ENCODE measurements at regions not wholly inside any gene's neighbourhood (a gene's known extent, or its start where the extent isn't known, plus 50 kb on each side); places are given as distances from the start of the nearest gene placed in this dataset.

DNA sequence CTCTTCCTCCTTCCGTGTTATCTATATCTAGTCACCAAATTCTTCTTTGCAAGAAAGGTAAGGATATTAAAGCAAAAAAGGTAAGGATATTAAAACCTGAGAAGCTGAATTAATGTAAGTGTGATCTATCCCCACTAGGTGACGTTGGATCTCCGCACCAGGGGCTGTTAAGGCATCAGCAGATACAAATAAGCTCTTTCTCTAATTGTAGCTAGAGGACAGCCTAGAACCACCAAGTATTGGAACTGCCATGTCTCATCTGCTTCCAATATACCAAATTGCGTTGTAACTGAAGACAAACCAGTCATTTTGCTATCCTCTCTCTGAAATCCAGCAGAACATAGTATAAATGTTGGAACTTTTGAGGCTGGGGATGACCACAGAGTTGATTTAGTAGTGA, 471.2 kb upstream of the TGFBR2 start:
- Histone ChIP-seq H3K79me1 (ENCODE audit: low read depth in 1 of 2, low read length in 2 of 2) (no peaks in the 10 kb centered on the region), H3K14ac (replicated peaks; ENCODE audit: low read depth, low read length) (no peak overlapping the region), H3K4ac (ENCODE audit: low read depth, low read length) (no peak overlapping the region), H3K4me1 (ENCODE audit: control insufficient read depth, insufficient read depth, low read length) (no peaks in the 10 kb centered on the region), H4K20me1 (ENCODE audit: insufficient read depth, low read length) (no peaks in the 10 kb centered on the region), H2BK120ac (ENCODE audit: low read depth, low read length) (no peak overlapping the region), H3K4me2 (ENCODE audit: low read depth, low read length) (no peak overlapping the region), H2AFZ (replicated peaks; ENCODE audit: low read length, poor library complexity) (no peak overlapping the region), H2BK5ac (ENCODE audit: low read depth, low read length, poor library complexity, severe bottlenecking) (no peak overlapping the region), H2AK5ac (ENCODE audit: low read depth, low read length) (no peak overlapping the region), H2AK9ac (replicated peaks; ENCODE audit: low read depth, low read length, poor library complexity) (no peak overlapping the region), H2BK20ac (ENCODE audit: low read depth, low read length) (no peak overlapping the region), H3K23ac (ENCODE audit: low read depth, low read length) (no peak overlapping the region), H4K5ac (ENCODE audit: low read depth, low read length) (no peak overlapping the region), H3K27ac (ENCODE audit: insufficient read depth, low read length) (no peak overlapping the region), H3K36me3 (ENCODE audit: control insufficient read depth, insufficient read depth, low read length) (no peaks in the 10 kb centered on the region), H3K27me3 (ENCODE audit: control insufficient read depth, insufficient read depth, low read length) (no peaks in the 10 kb centered on the region), H3K18ac (ENCODE audit: low read depth, low read length) (no peak overlapping the region), H3K9me1 (ENCODE audit: insufficient read depth, low read length) (no peaks in the 10 kb centered on the region), H4K91ac (ENCODE audit: insufficient read depth, low read depth, low read length) (no peak overlapping the region), H3K9me3 (ENCODE audit: control insufficient read depth, insufficient read depth, low read length) (no peaks in the 10 kb centered on the region), H3K4me3 (ENCODE audit: insufficient read depth, low read depth, low read length) (no peak overlapping the region), H2BK15ac (ENCODE audit: low read depth, low read length) (no peak overlapping the region), H3K56ac (ENCODE audit: extremely low read depth, insufficient read depth, low read length) (no peak overlapping the region), H3K9ac (ENCODE audit: low read depth, low read length) (no peak overlapping the region), H4K8ac (ENCODE audit: low read depth in 2 of 2, low read length in 2 of 2) (no peak overlapping the region)
- intact Hi-C loops (cut with micrococcal nuclease) = no loop called here
- ATAC-seq (ENCODE audit: low read depth) (no peak), DNase-seq (no peak)
- no CpG with 5 or more reads among the region's 4 CpGs for WGBS, 2 experiments (ENCODE audit: extremely low coverage in 2 of 2, insufficient read length in 1 of 2)
- in situ Hi-C loops (cut with MboI; ENCODE audit: low sequenced_read_pairs) = no loop called here
- TF ChIP-seq RAD21 (IDR thresholded peaks at IDR 0.05; ENCODE audit: low read length) = no peak
- TF ChIP-seq CHD1 (IDR thresholded peaks at IDR 0.05; ENCODE audit: low read depth, low read length) = no peak
- no peak for TF ChIP-seq MXI1 (IDR thresholded peaks at IDR 0.05; ENCODE audit: borderline replicate concordance, low read depth, low read length)
- TF ChIP-seq MAZ (IDR thresholded peaks at IDR 0.05; ENCODE audit: borderline replicate concordance, low read depth, low read length) = no peak
- TF ChIP-seq, protein P1, sequence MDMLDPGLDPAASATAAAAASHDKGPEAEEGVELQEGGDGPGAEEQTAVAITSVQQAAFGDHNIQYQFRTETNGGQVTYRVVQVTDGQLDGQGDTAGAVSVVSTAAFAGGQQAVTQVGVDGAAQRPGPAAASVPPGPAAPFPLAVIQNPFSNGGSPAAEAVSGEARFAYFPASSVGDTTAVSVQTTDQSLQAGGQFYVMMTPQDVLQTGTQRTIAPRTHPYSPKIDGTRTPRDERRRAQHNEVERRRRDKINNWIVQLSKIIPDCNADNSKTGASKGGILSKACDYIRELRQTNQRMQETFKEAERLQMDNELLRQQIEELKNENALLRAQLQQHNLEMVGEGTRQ (IDR thresholded peaks at IDR 0.05; ENCODE audit: low read depth, low read length) = no peak
- TF ChIP-seq, protein P2, sequence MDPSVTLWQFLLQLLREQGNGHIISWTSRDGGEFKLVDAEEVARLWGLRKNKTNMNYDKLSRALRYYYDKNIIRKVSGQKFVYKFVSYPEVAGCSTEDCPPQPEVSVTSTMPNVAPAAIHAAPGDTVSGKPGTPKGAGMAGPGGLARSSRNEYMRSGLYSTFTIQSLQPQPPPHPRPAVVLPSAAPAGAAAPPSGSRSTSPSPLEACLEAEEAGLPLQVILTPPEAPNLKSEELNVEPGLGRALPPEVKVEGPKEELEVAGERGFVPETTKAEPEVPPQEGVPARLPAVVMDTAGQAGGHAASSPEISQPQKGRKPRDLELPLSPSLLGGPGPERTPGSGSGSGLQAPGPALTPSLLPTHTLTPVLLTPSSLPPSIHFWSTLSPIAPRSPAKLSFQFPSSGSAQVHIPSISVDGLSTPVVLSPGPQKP (IDR thresholded peaks at IDR 0.05; ENCODE audit: borderline replicate concordance, low read depth, low read length) = no peak
- TF ChIP-seq RCOR1 (IDR thresholded peaks at IDR 0.05; ENCODE audit: insufficient replicate concordance, low read length) = no peak
- no peak for TF ChIP-seq BHLHE40 (IDR thresholded peaks at IDR 0.05; ENCODE audit: low read depth, low read length)
- no TSS peak for BruUV-seq (replicated peaks)
- CTCF ChIA-PET = interaction anchor here (0.6 to 0.7 kb wide), 2 partner anchors 73 to 112 kb away, joined by 3 read pairs; no protein-coding TSS in a partner anchor
- POLR2A ChIA-PET (ENCODE audit: unreplicated experiment) = no interaction called here
- dilution Hi-C loops (cut with HindIII; ENCODE audit: low sequenced_read_pairs, unreplicated experiment) = no loop called here

Data from IMR-90 (cell line).